HEK293T (cell line): ENCODE measurements at regions not wholly inside any gene's neighbourhood (a gene's known extent, or its start where the extent isn't known, plus 50 kb on each side); places are given as distances from the start of the nearest gene placed in this dataset.

ENCODE experiments used
- CTCF ChIA-PET: fragments of 350-600 bp; formaldehyde crosslinking; extraction: SDS; loops from one replicate; lab custom pipeline; 2021; ENCODE audit warnings: antibody characterized with exemption, inconsistent platforms; lab: Yijun Ruan, JAX
- POLR2A ChIA-PET: fragments of 350-600 bp; formaldehyde crosslinking; extraction: SDS; loops from one replicate; lab custom pipeline; 2020; ENCODE audit warnings: antibody characterized with exemption, inconsistent platforms; lab: Yijun Ruan, JAX
- DNase-seq: peaks from one replicate; pipeline ENCODE4 v3.0.0; 2012; ENCODE audit warnings: mixed read lengths; ENCODE audit errors: extremely low spot score
- ARNT ChIP-seq: fragments of 450-650 bp; IDR thresholded peaks from 2 replicates; pipeline ENCODE4 v1.6.1; 2017; ENCODE audit warnings: mild to moderate bottlenecking
- BHLHE40 ChIP-seq: fragments of 450-650 bp; IDR thresholded peaks from 2 replicates; pipeline ENCODE4 v1.6.1; 2016; ENCODE audit warnings: mild to moderate bottlenecking, moderate library complexity, borderline replicate concordance
- CTBP1 ChIP-seq: fragments of 450-650 bp; IDR thresholded peaks from 2 replicates; pipeline ENCODE4 v1.6.1; 2016; ENCODE audit warnings: borderline replicate concordance
- ELF4 ChIP-seq: fragments of 450-650 bp; IDR thresholded peaks from 2 replicates; pipeline ENCODE4 v1.6.1; 2017; ENCODE audit warnings: antibody characterized with exemption
- FOXA1 ChIP-seq: fragments of 450-650 bp; IDR thresholded peaks from 2 replicates; pipeline ENCODE4 v1.6.1; 2016; ENCODE audit warnings: mild to moderate bottlenecking
- FOXK2 ChIP-seq: fragments of 450-650 bp; IDR thresholded peaks from 2 replicates; pipeline ENCODE4 v1.6.1; 2016; ENCODE audit warnings: mild to moderate bottlenecking
- FOXM1 ChIP-seq: fragments of 450-650 bp; IDR thresholded peaks from 2 replicates; pipeline ENCODE4 v1.6.1; 2017; ENCODE audit warnings: mild to moderate bottlenecking, borderline replicate concordance
- HDGF ChIP-seq: fragments of 450-650 bp; IDR thresholded peaks from 2 replicates; pipeline ENCODE4 v1.6.1; 2017; ENCODE audit warnings: antibody characterized with exemption, borderline replicate concordance
- L3MBTL2 ChIP-seq: fragments of 450-650 bp; conservative IDR thresholded peaks from 2 replicates; pipeline ENCODE4 v1.6.1; 2016; ENCODE audit warnings: mild to moderate bottlenecking
- LEF1 ChIP-seq: fragments of 450-650 bp; IDR thresholded peaks from 2 replicates; pipeline ENCODE4 v1.6.1; 2017; ENCODE audit warnings: mild to moderate bottlenecking, borderline replicate concordance
- NFRKB ChIP-seq: fragments of 450-650 bp; IDR thresholded peaks from 2 replicates; pipeline ENCODE4 v1.6.1; 2016; ENCODE audit warnings: mild to moderate bottlenecking, moderate library complexity
- PKNOX1 ChIP-seq: fragments of 450-650 bp; IDR thresholded peaks from 2 replicates; pipeline ENCODE4 v1.6.1; 2016
- SP1 ChIP-seq: fragments of 450-650 bp; IDR thresholded peaks from 2 replicates; pipeline ENCODE4 v1.6.1; 2017
- SUZ12 ChIP-seq: fragments of 450-650 bp; IDR thresholded peaks from 2 replicates; pipeline ENCODE4 v1.6.1; 2016; ENCODE audit warnings: mild to moderate bottlenecking
- TARDBP ChIP-seq: fragments of 450-650 bp; IDR thresholded peaks from 2 replicates; pipeline ENCODE4 v1.6.1; 2016
- ZNF384 ChIP-seq: fragments of 450-650 bp; IDR thresholded peaks from 2 replicates; pipeline ENCODE4 v1.6.1; 2016

GRCh38 chr15:47620960-47621681 is 96.2 kb upstream of the SEMA6D start:
- no peak for DNase-seq
- ChIA-PET CTCF (no interaction called here), POLR2A (no interaction called here)
- no peak for TF ChIP-seq ELF4
- TF ChIP-seq ZNF384 = no peak
- no peak for TF ChIP-seq CTBP1
- no peak for TF ChIP-seq SP1
- TF ChIP-seq LEF1 = no peak
- TF ChIP-seq SUZ12 = no peak
- TF ChIP-seq ARNT = no peak
- no peak for TF ChIP-seq FOXA1
- TF ChIP-seq BHLHE40 = no peak
- no peak for TF ChIP-seq L3MBTL2
- no peak for TF ChIP-seq FOXK2
- TF ChIP-seq FOXM1 = no peak
- TF ChIP-seq PKNOX1 = no peak
- TF ChIP-seq NFRKB = no peak
- TF ChIP-seq TARDBP = no peak
- no peak for TF ChIP-seq HDGF

- ChIA-PET CTCF (no interaction called here), POLR2A (no interaction called here)
- TF ChIP-seq ARNT (no peak), BHLHE40 (no peak), L3MBTL2 (no peak), ELF4 (no peak)
- no peak for DNase-seq
Observed at GRCh38 chr15:47622055-47622454, 95.2 kb upstream of the SEMA6D start.

- ChIA-PET POLR2A (no interaction called here), CTCF (no interaction called here)
- no peak for DNase-seq
- TF ChIP-seq ARNT (no peak), FOXA1 (no peak), HDGF (no peak), ZNF384 (no peak), BHLHE40 (no peak), FOXK2 (no peak), ELF4 (no peak), LEF1 (no peak), PKNOX1 (no peak), TARDBP (no peak), L3MBTL2 (no peak), SP1 (no peak), FOXM1 (no peak)
Observed at GRCh38 chr15:47624503-47624902, 92.8 kb upstream of the SEMA6D start.

- TF ChIP-seq HDGF (no peak), ZNF384 (no peak), FOXK2 (no peak), SP1 (no peak), TARDBP (no peak), PKNOX1 (no peak), SUZ12 (no peak), CTBP1 (no peak), ARNT (no peak), L3MBTL2 (no peak), ELF4 (no peak), BHLHE40 (no peak), FOXM1 (no peak), LEF1 (no peak), FOXA1 (no peak)
- DNase-seq = no peak
- POLR2A ChIA-PET = no interaction called here
- CTCF ChIA-PET = no interaction called here
Observed at GRCh38 chr15:47639042-47639441, 78.3 kb upstream of the SEMA6D start.

GRCh38 chr15:47640079-47640478 is 77.2 kb upstream of the SEMA6D start:
- ChIA-PET CTCF (interaction anchor here (0.6 kb wide), 1 partner anchor 67 kb away, joined by 3 read pairs; no protein-coding TSS in a partner anchor), POLR2A (no interaction called here)
- no peak for DNase-seq
- TF ChIP-seq SUZ12 (no peak), FOXA1 (no peak), L3MBTL2 (no peak), BHLHE40 (no peak), NFRKB (no peak), ZNF384 (no peak), HDGF (no peak), ELF4 (no peak), ARNT (no peak), SP1 (no peak), PKNOX1 (no peak), TARDBP (no peak), FOXK2 (no peak), LEF1 (no peak), CTBP1 (no peak), FOXM1 (no peak)
